ENCODE measurements at regions not wholly inside any gene's neighbourhood (a gene's known extent, or its start where the extent isn't known, plus 50 kb on each side); places are given as distances from the start of the nearest gene placed in this dataset.

DNA sequence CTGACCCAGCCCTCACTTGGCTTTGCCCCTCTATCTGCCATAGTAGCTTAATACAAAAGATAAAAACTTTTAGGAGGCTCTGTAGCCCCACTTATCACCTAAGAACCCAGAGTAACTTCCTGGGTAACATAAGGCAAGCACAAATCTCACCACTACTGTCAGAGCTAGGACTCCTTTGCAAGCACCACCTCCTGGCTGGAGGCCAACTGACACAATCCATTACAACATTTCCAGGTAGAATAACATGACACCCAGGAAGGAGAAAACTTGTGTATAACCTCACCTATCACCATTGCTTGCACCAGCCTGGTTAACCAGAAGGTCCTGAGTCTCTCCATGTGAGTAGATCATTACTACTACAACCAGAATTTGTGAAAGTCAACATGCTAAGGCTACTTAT is 230.0 kb downstream of the TUSC7 start:
- no peak for TF ChIP-seq CTCF (IDR thresholded peaks at IDR 0.05)
- no peak for TF ChIP-seq POLR2A (IDR thresholded peaks at IDR 0.05)
